ENCODE measurements at regions not wholly inside any gene's neighbourhood (a gene's known extent, or its start where the extent isn't known, plus 50 kb on each side); places are given as distances from the start of the nearest gene placed in this dataset.

DNA sequence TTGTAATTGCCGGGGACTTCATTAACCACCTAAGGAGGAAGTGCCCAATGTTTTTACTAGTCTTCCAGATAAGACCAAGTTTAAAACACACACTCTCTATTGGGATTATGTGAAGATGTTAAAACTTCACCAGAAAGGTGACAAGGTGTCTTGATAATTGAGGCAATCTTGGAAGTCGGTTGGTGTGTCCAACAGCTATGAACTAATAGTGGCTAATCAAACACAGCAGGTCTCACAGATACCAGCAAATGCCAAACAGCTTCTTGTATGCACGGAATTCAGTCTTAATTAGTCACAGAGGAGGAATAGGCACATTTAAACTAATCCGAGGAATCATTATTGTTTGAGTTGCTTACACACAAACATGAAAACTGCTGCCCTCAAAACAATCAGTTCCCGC lies 214.5 kb downstream of the SEC61B start:
- TF ChIP-seq CTCF (IDR thresholded peaks at IDR 0.05; ENCODE audit: borderline replicate concordance, extremely low read depth, low read length, poor library complexity, severe bottlenecking), result no peak
- TF ChIP-seq EZH2 (IDR thresholded peaks at IDR 0.05; ENCODE audit: borderline replicate concordance, low read depth, low read length, severe bottlenecking), result no peak

All from DND-41 (cell line).